Thyroid gland (tissue), 4 donors: ENCODE measurements at regions not wholly inside any gene's neighbourhood (a gene's known extent, or its start where the extent isn't known, plus 50 kb on each side); places are given as distances from the start of the nearest gene placed in this dataset.
A peak's percentile ranks its signal among the peaks of the same experiment; 100 is the strongest.

ENCODE experiments used
- CTCF ChIP-seq, 6 experiments: fragments of 200-600 bp in 3 of 6; fragments of 450-650 bp in 3 of 6; sonication (generic) in 3 of 6; IDR thresholded peaks; one replicate each; pipeline ENCODE4 v1.5.1; 2016 to 2019; ENCODE audit warnings: antibody characterized with exemption in 6 of 6, mild to moderate bottlenecking in 2 of 6, inconsistent platforms in 1 of 6, moderate library complexity in 1 of 6
- POLR2A ChIP-seq, 2 donors: fragments of 450-650 bp; IDR thresholded peaks; one replicate each; pipeline ENCODE4 v1.6.1; 2017; ENCODE audit warnings: antibody characterized with exemption in 2 of 2, mild to moderate bottlenecking in 2 of 2, moderate library complexity in 1 of 2

GRCh38 chr3:87771337-87772192 lies 287.2 kb downstream of the CGGBP1 start:
- TF ChIP-seq POLR2A (IDR thresholded peaks at IDR 0.05) (no peak), CTCF (IDR thresholded peaks at IDR 0.05) (peak in 5 of 6 experiments; percentile 27 to 69 (median 40))
